Astrocyte of the spinal cord (primary cell): ENCODE measurements at regions not wholly inside any gene's neighbourhood (a gene's known extent, or its start where the extent isn't known, plus 50 kb on each side); places are given as distances from the start of the nearest gene placed in this dataset.

Source experiments
- DNase-seq: peaks from one replicate; pipeline ENCODE4 v3.0.0; 2011; ENCODE audit warnings: low read depth, low spot score
- H3K4me3 ChIP-seq: 2 replicates; pipeline ENCODE4 v1.5.1; 2011; ENCODE audit warnings: low read depth, mild to moderate bottlenecking, low read length, moderate library complexity
- in situ Hi-C: cut with HindIII; loops from 2 replicates; pipeline ENCODE4 v1.10.0; 2017; ENCODE audit warnings: low sequenced_read_pairs
- TF ChIP-seq, protein P1 (sequence below): IDR thresholded peaks from 2 replicates; pipeline ENCODE4 v1.5.1; 2012; ENCODE audit warnings: low read depth, mild to moderate bottlenecking, low read length, inconsistent platforms

DNA sequence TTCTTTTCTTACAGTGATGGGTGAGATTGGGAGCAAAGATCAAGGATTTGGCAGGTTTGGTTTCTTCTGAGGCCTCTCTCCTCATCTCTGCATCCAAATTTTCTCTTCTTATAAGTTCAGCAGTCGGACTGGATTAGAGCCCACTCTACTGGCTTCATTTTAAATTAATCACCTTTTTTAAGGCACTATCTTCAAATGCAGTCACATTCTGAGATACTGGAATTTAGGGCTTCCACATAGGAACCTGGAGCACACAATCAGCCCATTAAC lies 56.5 kb upstream of the PLSCR4 start:
- in situ Hi-C loops, result no loop called here
- no peak for DNase-seq
- H3K4me3 ChIP-seq, result no peak overlapping the region
- TF ChIP-seq, protein P1, sequence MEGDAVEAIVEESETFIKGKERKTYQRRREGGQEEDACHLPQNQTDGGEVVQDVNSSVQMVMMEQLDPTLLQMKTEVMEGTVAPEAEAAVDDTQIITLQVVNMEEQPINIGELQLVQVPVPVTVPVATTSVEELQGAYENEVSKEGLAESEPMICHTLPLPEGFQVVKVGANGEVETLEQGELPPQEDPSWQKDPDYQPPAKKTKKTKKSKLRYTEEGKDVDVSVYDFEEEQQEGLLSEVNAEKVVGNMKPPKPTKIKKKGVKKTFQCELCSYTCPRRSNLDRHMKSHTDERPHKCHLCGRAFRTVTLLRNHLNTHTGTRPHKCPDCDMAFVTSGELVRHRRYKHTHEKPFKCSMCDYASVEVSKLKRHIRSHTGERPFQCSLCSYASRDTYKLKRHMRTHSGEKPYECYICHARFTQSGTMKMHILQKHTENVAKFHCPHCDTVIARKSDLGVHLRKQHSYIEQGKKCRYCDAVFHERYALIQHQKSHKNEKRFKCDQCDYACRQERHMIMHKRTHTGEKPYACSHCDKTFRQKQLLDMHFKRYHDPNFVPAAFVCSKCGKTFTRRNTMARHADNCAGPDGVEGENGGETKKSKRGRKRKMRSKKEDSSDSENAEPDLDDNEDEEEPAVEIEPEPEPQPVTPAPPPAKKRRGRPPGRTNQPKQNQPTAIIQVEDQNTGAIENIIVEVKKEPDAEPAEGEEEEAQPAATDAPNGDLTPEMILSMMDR, result no peak

DNA sequence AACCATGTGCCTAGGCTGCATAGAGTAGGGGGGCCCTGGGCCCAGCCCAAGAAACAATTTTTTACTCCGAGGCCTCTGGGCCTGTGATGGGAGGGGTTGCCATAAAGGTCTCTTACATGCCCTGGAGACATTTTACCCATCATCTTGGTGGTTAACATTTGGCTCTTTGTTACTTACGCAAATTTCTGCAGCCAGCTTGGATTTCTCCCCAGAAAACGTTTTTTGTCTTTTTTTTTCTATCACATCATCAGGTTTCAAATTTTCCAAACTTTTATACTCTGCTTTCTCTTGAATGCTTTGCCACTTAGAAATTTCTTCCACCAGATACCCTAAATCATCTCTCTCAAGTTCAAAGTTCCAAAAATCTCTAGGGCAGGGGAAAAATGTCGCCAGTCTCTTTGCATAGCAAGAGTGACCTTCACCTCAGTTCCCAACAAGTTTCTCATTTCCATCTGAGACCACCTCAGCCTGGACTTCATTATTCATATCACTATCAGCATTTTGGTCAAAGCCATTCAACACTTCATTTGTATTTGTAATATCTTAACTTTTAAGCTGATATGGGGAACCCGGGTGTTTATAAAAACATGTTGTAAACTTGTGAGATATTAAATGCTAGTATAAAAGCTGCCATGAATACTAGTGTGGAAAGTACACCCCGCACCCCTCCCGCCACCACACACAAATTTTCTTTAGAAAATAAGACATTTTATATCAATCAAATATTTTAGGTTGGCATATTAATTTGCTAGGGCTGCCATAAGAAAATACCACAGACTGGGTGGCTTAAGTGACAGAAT lies 56.0 kb upstream of the PLSCR4 start:
- TF ChIP-seq, protein P1, result no peak
- H3K4me3 ChIP-seq, result no peak overlapping the region
- in situ Hi-C loops, result no loop called here
- no peak for DNase-seq

- in situ Hi-C loops, result no loop called here
- no peak overlapping the region for H3K4me3 ChIP-seq
- TF ChIP-seq, protein P1, result no peak
- no peak for DNase-seq
Observed at GRCh38 chr3:146305808-146306423, 55.0 kb upstream of the PLSCR4 start.

- TF ChIP-seq, protein P1, result no peak
- in situ Hi-C loops, result no loop called here
- DNase-seq, result no peak
- H3K4me3 ChIP-seq, result no peak overlapping the region
Observed at GRCh38 chr3:146300768-146301167, 49.9 kb upstream of the PLSCR4 start.
